Neural progenitor cell (in vitro differentiated cells): ENCODE measurements at regions not wholly inside any gene's neighbourhood (a gene's known extent, or its start where the extent isn't known, plus 50 kb on each side); places are given as distances from the start of the nearest gene placed in this dataset.

Source experiments
- EZH2 ChIP-seq: fragments of 200-600 bp; sonication (generic); IDR thresholded peaks from 2 replicates; pipeline ENCODE4 v1.6.1; 2017; ENCODE audit warnings: antibody characterized with exemption, mild to moderate bottlenecking, moderate library complexity
- TF ChIP-seq, protein P1 (sequence below): fragments of 200-600 bp; sonication (generic); IDR thresholded peaks from 2 replicates; pipeline ENCODE4 v1.5.1; 2017; ENCODE audit warnings: antibody characterized with exemption, mild to moderate bottlenecking

GRCh38 chr2:142545036-142545435, 332.4 kb upstream of the KYNU start:
- TF ChIP-seq, protein P1, sequence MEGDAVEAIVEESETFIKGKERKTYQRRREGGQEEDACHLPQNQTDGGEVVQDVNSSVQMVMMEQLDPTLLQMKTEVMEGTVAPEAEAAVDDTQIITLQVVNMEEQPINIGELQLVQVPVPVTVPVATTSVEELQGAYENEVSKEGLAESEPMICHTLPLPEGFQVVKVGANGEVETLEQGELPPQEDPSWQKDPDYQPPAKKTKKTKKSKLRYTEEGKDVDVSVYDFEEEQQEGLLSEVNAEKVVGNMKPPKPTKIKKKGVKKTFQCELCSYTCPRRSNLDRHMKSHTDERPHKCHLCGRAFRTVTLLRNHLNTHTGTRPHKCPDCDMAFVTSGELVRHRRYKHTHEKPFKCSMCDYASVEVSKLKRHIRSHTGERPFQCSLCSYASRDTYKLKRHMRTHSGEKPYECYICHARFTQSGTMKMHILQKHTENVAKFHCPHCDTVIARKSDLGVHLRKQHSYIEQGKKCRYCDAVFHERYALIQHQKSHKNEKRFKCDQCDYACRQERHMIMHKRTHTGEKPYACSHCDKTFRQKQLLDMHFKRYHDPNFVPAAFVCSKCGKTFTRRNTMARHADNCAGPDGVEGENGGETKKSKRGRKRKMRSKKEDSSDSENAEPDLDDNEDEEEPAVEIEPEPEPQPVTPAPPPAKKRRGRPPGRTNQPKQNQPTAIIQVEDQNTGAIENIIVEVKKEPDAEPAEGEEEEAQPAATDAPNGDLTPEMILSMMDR, result no peak
- no peak for TF ChIP-seq EZH2
